ENCODE measurements at regions not wholly inside any gene's neighbourhood (a gene's known extent, or its start where the extent isn't known, plus 50 kb on each side); places are given as distances from the start of the nearest gene placed in this dataset.

- no peaks in the 10 kb centered on the region for H3K9me3 ChIP-seq
- H3K36me3 ChIP-seq: no peaks in the 10 kb centered on the region
- ATAC-seq: no peak
- H3K27ac ChIP-seq: no peak overlapping the region
- intact Hi-C loops (cut with DNase I): no loop called here
- H3K4me3 ChIP-seq: no peak overlapping the region
- peaks cover 0 to 7% of the 10 kb centered on the region in 2 donors for H3K27me3 ChIP-seq
- H3K4me1 ChIP-seq: no peaks in the 10 kb centered on the region
- TF ChIP-seq POLR2A (IDR thresholded peaks at IDR 0.05) (no peak), CTCF (IDR thresholded peaks at IDR 0.05) (no peak)
- no peak for DNase-seq
Observed at GRCh38 chr1:218030846-218031245, 254.2 kb upstream of the RRP15 start.

- H3K27me3 ChIP-seq: peaks cover 0 to 7% of the 10 kb centered on the region in 2 donors
- H3K4me1 ChIP-seq: no peaks in the 10 kb centered on the region
- ATAC-seq: no peak
- H3K27ac ChIP-seq: no peak overlapping the region
- no peaks in the 10 kb centered on the region for H3K36me3 ChIP-seq
- TF ChIP-seq POLR2A (IDR thresholded peaks at IDR 0.05) (no peak), CTCF (IDR thresholded peaks at IDR 0.05) (no peak)
- DNase-seq: no peak
- no peaks in the 10 kb centered on the region for H3K9me3 ChIP-seq
- intact Hi-C loops (cut with DNase I): no loop called here
- no peak overlapping the region for H3K4me3 ChIP-seq
- 25% methylated on average over 8 of the region's 8 CpGs for WGBS (ENCODE audit: insufficient coverage, low coverage, low lambda C conversion rate, missing lambda C conversion rate)
Observed at GRCh38 chr1:218031901-218032300, 253.2 kb upstream of the RRP15 start.

- Histone ChIP-seq H3K27me3 (peaks cover 0 to 7% of the 10 kb centered on the region in 2 donors), H3K4me3 (no peak overlapping the region), H3K4me1 (no peaks in the 10 kb centered on the region), H3K27ac (no peak overlapping the region), H3K9me3 (no peaks in the 10 kb centered on the region), H3K36me3 (no peaks in the 10 kb centered on the region)
- 56% methylated on average over 7 of the region's 7 CpGs for WGBS (ENCODE audit: insufficient coverage, low coverage, low lambda C conversion rate, missing lambda C conversion rate)
- ATAC-seq (no peak), DNase-seq (no peak)
- TF ChIP-seq CTCF (IDR thresholded peaks at IDR 0.05) (no peak), POLR2A (IDR thresholded peaks at IDR 0.05) (no peak)
- intact Hi-C loops (cut with DNase I): no loop called here
Observed at GRCh38 chr1:218034468-218034867, 250.6 kb upstream of the RRP15 start.

- DNase-seq: no peak
- ATAC-seq: no peak
- 8% methylated on average over 1 of the region's 1 CpG for WGBS (ENCODE audit: insufficient coverage, low coverage, low lambda C conversion rate, missing lambda C conversion rate)
Observed at GRCh38 chr1:218048828-218049420, 236.2 kb upstream of the RRP15 start.

More at GRCh38 chr1:218048828-218049420, 236.2 kb upstream of the RRP15 start:
- intact Hi-C loops (cut with DNase I): no loop called here
- Histone ChIP-seq H3K27me3 (no peaks in the 10 kb centered on the region), H3K36me3 (no peaks in the 10 kb centered on the region), H3K9me3 (no peaks in the 10 kb centered on the region), H3K4me3 (no peak overlapping the region), H3K4me1 (no peaks in the 10 kb centered on the region), H3K27ac (no peak overlapping the region)
- TF ChIP-seq CTCF (IDR thresholded peaks at IDR 0.05) (no peak), POLR2A (IDR thresholded peaks at IDR 0.05) (no peak)
